IMR-90 (cell line): ENCODE measurements at regions not wholly inside any gene's neighbourhood (a gene's known extent, or its start where the extent isn't known, plus 50 kb on each side); places are given as distances from the start of the nearest gene placed in this dataset.
A peak's percentile ranks its signal among the peaks of the same experiment; 100 is the strongest.

Experiments
- ATAC-seq: fragments of 200-7000 bp; cut with Tn5 transposase; 2 replicates; pipeline ENCODE4 v1.9.1; 2020; ENCODE audit warnings: low read depth, mild to moderate bottlenecking, moderate library complexity
- BruUV-seq: library from RNA; stranded (reverse); fragments of 400-500 nt; replicated peaks from 2 replicates; lab custom pipeline; 2021; lab: Mats Ljungman, UMichigan
- CTCF ChIA-PET: fragments of 300-600 bp; formaldehyde crosslinking; extraction: SDS; loops from one replicate; lab custom pipeline; 2021; ENCODE audit warnings: antibody characterized with exemption; lab: Yijun Ruan, JAX
- POLR2A ChIA-PET: fragments of 300-600 bp; sonication (Branson Sonifier 250); formaldehyde crosslinking; loops from one replicate; lab custom pipeline; 2022; ENCODE audit warnings: antibody characterized with exemption; ENCODE audit not compliant: unreplicated experiment; lab: Charles Lee
- DNase-seq: peaks from one replicate; pipeline ENCODE4 v3.0.0; 2013
- H2AFZ ChIP-seq: replicated peaks from 2 replicates; pipeline ENCODE3; 2013; ENCODE audit warnings: low read length, mild to moderate bottlenecking; ENCODE audit not compliant: poor library complexity
- H2AK5ac ChIP-seq: 2 replicates; pipeline ENCODE4 v1.6.1; 2013; ENCODE audit warnings: low read depth, low read length, inconsistent platforms
- H2AK9ac ChIP-seq: replicated peaks from 2 replicates; pipeline ENCODE3; 2013; ENCODE audit warnings: mild to moderate bottlenecking, low read depth, low read length, moderate library complexity; ENCODE audit not compliant: poor library complexity
- H2BK120ac ChIP-seq: 2 replicates; pipeline ENCODE4 v1.6.1; 2013; ENCODE audit warnings: low read depth, low read length, inconsistent platforms
- H2BK15ac ChIP-seq: 3 replicates; pipeline ENCODE4 v1.6.1; 2013; ENCODE audit warnings: low read depth, low read length, inconsistent platforms
- H2BK20ac ChIP-seq: 2 replicates; pipeline ENCODE4 v1.6.1; 2013; ENCODE audit warnings: low read depth, mild to moderate bottlenecking, inconsistent platforms, low read length, moderate library complexity
- H2BK5ac ChIP-seq: 2 replicates; pipeline ENCODE4 v1.6.1; 2013; ENCODE audit warnings: mild to moderate bottlenecking, low read depth, low read length, inconsistent platforms; ENCODE audit not compliant: poor library complexity, severe bottlenecking
- H3K14ac ChIP-seq: replicated peaks from 2 replicates; pipeline ENCODE4 v1.6.1; 2013; ENCODE audit warnings: low read depth, low read length, inconsistent platforms
- H3K18ac ChIP-seq: 2 replicates; pipeline ENCODE4 v1.6.1; 2013; ENCODE audit warnings: low read depth, low read length, control low read depth
- H3K23ac ChIP-seq: 2 replicates; pipeline ENCODE4 v1.6.1; 2013; ENCODE audit warnings: low read depth, low read length, inconsistent platforms
- H3K27ac ChIP-seq: 2 replicates; pipeline ENCODE4 v1.5.1; 2013; ENCODE audit warnings: mild to moderate bottlenecking, control low read depth, low read length; ENCODE audit not compliant: insufficient read depth
- H3K27me3 ChIP-seq: 2 replicates; pipeline ENCODE4 v1.6.1; 2013; ENCODE audit warnings: low read length; ENCODE audit not compliant: control insufficient read depth, insufficient read depth
- H3K36me3 ChIP-seq: 2 replicates; pipeline ENCODE4 v1.6.1; 2013; ENCODE audit warnings: low read length, mixed read lengths; ENCODE audit not compliant: control insufficient read depth, insufficient read depth
- H3K4ac ChIP-seq: 2 replicates; pipeline ENCODE4 v1.6.1; 2013; ENCODE audit warnings: low read depth, low read length, inconsistent platforms
- H3K4me1 ChIP-seq: 2 replicates; pipeline ENCODE4 v1.6.1; 2013; ENCODE audit warnings: low read length, mixed read lengths; ENCODE audit not compliant: control insufficient read depth, insufficient read depth
- H3K4me2 ChIP-seq: 2 replicates; pipeline ENCODE4 v1.6.1; 2013; ENCODE audit warnings: low read depth, mild to moderate bottlenecking, control low read depth, low read length, moderate library complexity
- H3K4me3 ChIP-seq: 2 replicates; pipeline ENCODE4 v1.5.1; 2013; ENCODE audit warnings: low read depth, mild to moderate bottlenecking, control low read depth, low read length, moderate library complexity; ENCODE audit not compliant: insufficient read depth
- H3K56ac ChIP-seq: 2 replicates; pipeline ENCODE4 v1.6.1; 2013; ENCODE audit warnings: low read length, inconsistent platforms; ENCODE audit not compliant: insufficient read depth; ENCODE audit errors: extremely low read depth
- H3K79me1 ChIP-seq, 2 experiments: 2 replicates each; pipeline ENCODE4 v1.6.1; 2013; ENCODE audit warnings: low read length in 2 of 2, inconsistent platforms in 1 of 2, low read depth in 1 of 2
- H3K9ac ChIP-seq: 2 replicates; pipeline ENCODE4 v1.6.1; 2013; ENCODE audit warnings: low read depth, low read length, control low read depth
- H3K9me1 ChIP-seq: 2 replicates; pipeline ENCODE4 v1.6.1; 2013; ENCODE audit warnings: low read length, inconsistent platforms; ENCODE audit not compliant: insufficient read depth
- H3K9me3 ChIP-seq: 2 replicates; pipeline ENCODE4 v1.6.1; 2013; ENCODE audit warnings: low read length; ENCODE audit not compliant: control insufficient read depth, insufficient read depth
- H4K20me1 ChIP-seq: 2 replicates; pipeline ENCODE4 v1.6.1; 2013; ENCODE audit warnings: low read length, inconsistent platforms; ENCODE audit not compliant: insufficient read depth
- H4K5ac ChIP-seq: 2 replicates; pipeline ENCODE4 v1.6.1; 2013; ENCODE audit warnings: mild to moderate bottlenecking, low read depth, low read length, control low read depth
- H4K8ac ChIP-seq, 2 experiments: 2 replicates each; pipeline ENCODE4 v1.6.1; 2013; ENCODE audit warnings: low read depth in 2 of 2, low read length in 2 of 2, control low read depth in 1 of 2, inconsistent platforms in 1 of 2
- H4K91ac ChIP-seq: 2 replicates; pipeline ENCODE4 v1.6.1; 2013; ENCODE audit warnings: low read depth, low read length, inconsistent platforms; ENCODE audit not compliant: insufficient read depth
- CTCF ChIP-seq: conservative IDR thresholded peaks from 2 replicates; pipeline ENCODE4 v1.5.1; 2012; ENCODE audit warnings: mild to moderate bottlenecking, low read depth, low read length, improper control_type of control experiment
- MAFK ChIP-seq: IDR thresholded peaks from 2 replicates; pipeline ENCODE4 v1.6.1; 2012; ENCODE audit warnings: low read depth, low read length, improper control_type of control experiment
- RAD21 ChIP-seq: IDR thresholded peaks from 2 replicates; pipeline ENCODE4 v1.6.1; 2012; ENCODE audit warnings: low read length, improper control_type of control experiment
- SMC3 ChIP-seq: fragments of 150-350 bp; IDR thresholded peaks from 2 replicates; pipeline ENCODE4 v1.6.1; 2016; ENCODE audit warnings: low read depth, mild to moderate bottlenecking, antibody characterized with exemption, low read length, moderate library complexity
- WGBS, 2 experiments: methylation state at CpG; one replicate each; pipeline versions ENCODE4 v1.1.5 to v1.1.7; 2013; ENCODE audit warnings: missing lambda C conversion rate in 2 of 2; ENCODE audit not compliant: insufficient read length in 1 of 2; ENCODE audit errors: extremely low coverage in 2 of 2; 5-methylcytosine and 5-hydroxymethylcytosine counted together
- dilution Hi-C: fragments of 300-500 bp; cut with HindIII; formaldehyde crosslinking; loops from one replicate; pipeline ENCODE4 v1.14.3; 2018; ENCODE audit warnings: low sequenced_read_pairs; ENCODE audit not compliant: unreplicated experiment
- in situ Hi-C: fragments of 300-500 bp; cut with MboI; formaldehyde crosslinking; loops from 3 replicates; pipeline ENCODE4 v1.14.3; 2019; ENCODE audit warnings: low sequenced_read_pairs, inconsistent platforms, mixed read lengths
- intact Hi-C: fragments of 100-400 bp; cut with micrococcal nuclease; formaldehyde crosslinking; loops from 2 replicates; pipeline ENCODE4 v1.10.0; 2022

GRCh38 chr19:30669329-30670010 is 297.3 kb downstream of the ZNF536 start:
- WGBS, 2 experiments = no CpG with 5 or more reads among the region's 25 CpGs
- dilution Hi-C loops (no loop called here), in situ Hi-C loops (loop anchor here (25.0 kb wide), 1 partner anchor 1893 kb away; no protein-coding TSS in a partner anchor), intact Hi-C loops (loop anchor here (1.0 to 10.0 kb wide), 3 partner anchors 1373 to 1655 kb away; no protein-coding TSS in a partner anchor)
- Histone ChIP-seq H3K4me2 (no peak overlapping the region), H3K27ac (no peak overlapping the region), H2BK20ac (no peak overlapping the region), H3K4ac (no peak overlapping the region), H3K23ac (no peak overlapping the region), H4K20me1 (no peaks in the 10 kb centered on the region), H3K18ac (no peak overlapping the region), H3K4me1 (no peaks in the 10 kb centered on the region), H3K4me3 (no peak overlapping the region), H4K91ac (no peak overlapping the region), H3K27me3 (no peaks in the 10 kb centered on the region; the same call in 1 of the 2 replicates), H2BK15ac (no peak overlapping the region), H3K14ac (no peak overlapping the region), H3K9ac (no peak overlapping the region), H3K79me1 (no peaks in the 10 kb centered on the region), H2BK5ac (no peak overlapping the region), H2AFZ (peak overlapping the region; percentile 65), H4K8ac (no peak overlapping the region), H2AK5ac (no peak overlapping the region), H4K5ac (no peak overlapping the region), H2BK120ac (no peak overlapping the region), H3K9me3 (no peaks in the 10 kb centered on the region), H2AK9ac (no peak overlapping the region), H3K56ac (no peak overlapping the region), H3K9me1 (no peaks in the 10 kb centered on the region), H3K36me3 (no peaks in the 10 kb centered on the region)
- peak; percentile 57 for TF ChIP-seq RAD21
- TF ChIP-seq CTCF = peak; percentile 64
- no peak for TF ChIP-seq MAFK
- 0 out of 2 replicates have a peak, but pooled peaks have one; percentile 24 for TF ChIP-seq SMC3
- POLR2A ChIA-PET = no interaction called here
- peak; percentile 12 for DNase-seq
- BruUV-seq = no TSS peak
- CTCF ChIA-PET = interaction anchor here (0.6 to 1.3 kb wide), 6 partner anchors 9 to 1775 kb away, joined by 3 to 6 read pairs (median 4); no protein-coding TSS in a partner anchor
- peak; percentile 72 for ATAC-seq
